Progenitor cell of endocrine pancreas (in vitro differentiated cells): ENCODE measurements at regions not wholly inside any gene's neighbourhood (a gene's known extent, or its start where the extent isn't known, plus 50 kb on each side); places are given as distances from the start of the nearest gene placed in this dataset.

ENCODE experiments used
- DNase-seq: peaks from one replicate; pipeline ENCODE4 v3.0.0; 2021; ENCODE audit warnings: low spot score; ENCODE audit not compliant: unreplicated experiment
- H3K27ac Mint-ChIP-seq: 2 replicates; pipeline ENCODE4 v1.8.0; 2021; ENCODE audit warnings: mild to moderate bottlenecking, moderate library complexity, mixed read lengths
- H3K27me3 Mint-ChIP-seq: 2 replicates; pipeline ENCODE4 v1.8.0; 2021; ENCODE audit warnings: mixed read lengths
- H3K36me3 Mint-ChIP-seq: 2 replicates; pipeline ENCODE4 v1.8.0; 2022; ENCODE audit warnings: mixed read lengths; ENCODE audit not compliant: insufficient read depth
- H3K4me1 Mint-ChIP-seq: 2 replicates; pipeline ENCODE4 v1.8.0; 2021; ENCODE audit warnings: low read depth, mixed read lengths
- H3K4me3 Mint-ChIP-seq: 2 replicates; pipeline ENCODE4 v1.8.0; 2021; ENCODE audit warnings: low read depth, mild to moderate bottlenecking, moderate library complexity, mixed read lengths
- H3K9me3 Mint-ChIP-seq: 2 replicates; pipeline ENCODE4 v1.8.0; 2021; ENCODE audit warnings: low read depth, mixed read lengths
- CTCF ChIP-seq: fragments of 200-600 bp; sonication (generic); IDR thresholded peaks from one replicate; pipeline ENCODE4 v1.5.0; 2021; ENCODE audit warnings: antibody characterized with exemption, mild to moderate bottlenecking; ENCODE audit not compliant: unreplicated experiment

GRCh38 chr9:74120061-74120460, 377.1 kb upstream of the RORB start:
- H3K4me1 Mint-ChIP-seq: no peaks in the 10 kb centered on the region
- TF ChIP-seq CTCF: no peak
- H3K27me3 Mint-ChIP-seq: peaks cover 3% of the 10 kb centered on the region
- DNase-seq: no peak
- H3K4me3 Mint-ChIP-seq: no peak overlapping the region
- no peaks in the 10 kb centered on the region for H3K9me3 Mint-ChIP-seq
- no peaks in the 10 kb centered on the region for H3K36me3 Mint-ChIP-seq
- no peak overlapping the region for H3K27ac Mint-ChIP-seq

GRCh38 chr9:74120470-74120869, 376.7 kb upstream of the RORB start:
- H3K27ac Mint-ChIP-seq: no peak overlapping the region
- no peaks in the 10 kb centered on the region for H3K36me3 Mint-ChIP-seq
- H3K27me3 Mint-ChIP-seq: peaks cover 7% of the 10 kb centered on the region
- no peaks in the 10 kb centered on the region for H3K9me3 Mint-ChIP-seq
- H3K4me3 Mint-ChIP-seq: no peak overlapping the region
- no peak for DNase-seq
- no peak for TF ChIP-seq CTCF
- no peaks in the 10 kb centered on the region for H3K4me1 Mint-ChIP-seq

GRCh38 chr9:74122216-74122615, 374.9 kb upstream of the RORB start:
- no peaks in the 10 kb centered on the region for H3K36me3 Mint-ChIP-seq
- H3K27me3 Mint-ChIP-seq: peaks cover 23% of the 10 kb centered on the region
- no peak for DNase-seq
- TF ChIP-seq CTCF: no peak
- no peaks in the 10 kb centered on the region for H3K4me1 Mint-ChIP-seq
- H3K9me3 Mint-ChIP-seq: no peaks in the 10 kb centered on the region
- no peak overlapping the region for H3K4me3 Mint-ChIP-seq
- no peak overlapping the region for H3K27ac Mint-ChIP-seq

GRCh38 chr9:74122661-74123060, 374.5 kb upstream of the RORB start:
- H3K27ac Mint-ChIP-seq: no peak overlapping the region
- H3K4me1 Mint-ChIP-seq: no peaks in the 10 kb centered on the region
- no peak for TF ChIP-seq CTCF
- H3K36me3 Mint-ChIP-seq: no peaks in the 10 kb centered on the region
- no peaks in the 10 kb centered on the region for H3K9me3 Mint-ChIP-seq
- H3K4me3 Mint-ChIP-seq: no peak overlapping the region
- H3K27me3 Mint-ChIP-seq: peaks cover 26% of the 10 kb centered on the region
- DNase-seq: no peak

GRCh38 chr9:74125941-74126340, 371.2 kb upstream of the RORB start:
- no peaks in the 10 kb centered on the region for H3K36me3 Mint-ChIP-seq
- peaks cover 34% of the 10 kb centered on the region for H3K27me3 Mint-ChIP-seq
- H3K4me3 Mint-ChIP-seq: no peak overlapping the region
- H3K27ac Mint-ChIP-seq: no peak overlapping the region
- TF ChIP-seq CTCF: no peak
- H3K9me3 Mint-ChIP-seq: no peaks in the 10 kb centered on the region
- DNase-seq: no peak
- H3K4me1 Mint-ChIP-seq: peaks cover under 1% of the 10 kb centered on the region

- peaks cover 50% of the 10 kb centered on the region for H3K27me3 Mint-ChIP-seq
- H3K27ac Mint-ChIP-seq: no peak overlapping the region
- DNase-seq: no peak
- peak; percentile 54 for TF ChIP-seq CTCF
- H3K36me3 Mint-ChIP-seq: no peaks in the 10 kb centered on the region
- H3K4me3 Mint-ChIP-seq: no peak overlapping the region
- peaks cover 12% of the 10 kb centered on the region for H3K4me1 Mint-ChIP-seq
- H3K9me3 Mint-ChIP-seq: no peaks in the 10 kb centered on the region
Measured at GRCh38 chr9:74132986-74133385, 364.1 kb upstream of the RORB start.
